SK-MEL-5 (cell line): ENCODE measurements at regions not wholly inside any gene's neighbourhood (a gene's known extent, or its start where the extent isn't known, plus 50 kb on each side); places are given as distances from the start of the nearest gene placed in this dataset.

Experiments used
- DNase-seq: peaks from one replicate; pipeline ENCODE4 v3.0.0-alpha.2; 2016; ENCODE audit warnings: low read depth, low spot score
- in situ Hi-C: cut with HindIII; loops from 2 replicates; pipeline ENCODE4 v1.10.0; 2016; ENCODE audit warnings: low sequenced_read_pairs, high pct_unique_total_duplicates, low pct_unique_long_range_greater_than_20kb

- in situ Hi-C loops, result no loop called here
- DNase-seq, result no peak
Measured at GRCh38 chr20:60064554-60065196, 106.5 kb downstream of the CDH26 start.

- no peak for DNase-seq
- in situ Hi-C loops, result no loop called here
Measured at GRCh38 chr20:60065741-60066437, 107.7 kb downstream of the CDH26 start.

GRCh38 chr20:60066438-60066823 lies 108.2 kb downstream of the CDH26 start:
- no peak for DNase-seq
- in situ Hi-C loops, result no loop called here

- in situ Hi-C loops, result no loop called here
- DNase-seq, result no peak
Measured at GRCh38 chr20:60068509-60068908, 110.3 kb downstream of the CDH26 start.

DNA sequence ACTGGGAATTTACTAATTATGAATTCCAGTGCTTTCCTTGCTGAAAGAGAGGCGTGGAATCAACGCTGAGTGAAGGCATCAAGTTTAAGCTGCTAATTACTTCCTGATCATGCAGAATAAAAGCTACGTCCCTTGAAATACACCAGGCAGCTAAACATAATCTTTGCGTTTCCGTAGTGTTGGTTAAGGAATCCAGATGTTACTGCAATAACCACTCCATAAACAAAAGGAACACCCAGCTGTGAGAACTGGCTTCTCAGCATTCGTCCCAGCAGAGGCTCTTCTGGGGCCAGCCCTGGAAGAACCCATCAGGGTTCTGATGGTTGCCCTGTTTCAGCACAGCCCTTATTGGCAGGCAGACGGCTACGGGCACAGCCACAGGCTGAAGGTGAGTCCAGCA lies 111.4 kb downstream of the CDH26 start:
- in situ Hi-C loops, result no loop called here

GRCh38 chr20:60070791-60071190 lies 112.6 kb downstream of the CDH26 start:
- in situ Hi-C loops, result no loop called here

More for the DNA sequence above, 111.4 kb downstream of the CDH26 start:
- DNase-seq, result no peak

GRCh38 chr20:60071965-60072364 lies 113.7 kb downstream of the CDH26 start:
- in situ Hi-C loops, result no loop called here
- no peak for DNase-seq

More at GRCh38 chr20:60070791-60071190, 112.6 kb downstream of the CDH26 start:
- DNase-seq, result no peak

GRCh38 chr20:60073086-60073485 lies 114.9 kb downstream of the CDH26 start:
- in situ Hi-C loops, result no loop called here
- DNase-seq, result no peak

- in situ Hi-C loops, result no loop called here
- DNase-seq, result no peak
Measured at GRCh38 chr20:60073504-60073903, 115.3 kb downstream of the CDH26 start.

- DNase-seq, result no peak
- in situ Hi-C loops, result no loop called here
Measured at GRCh38 chr20:60074276-60074675, 116.1 kb downstream of the CDH26 start.

- no peak for DNase-seq
- in situ Hi-C loops, result no loop called here
Measured at GRCh38 chr20:60078351-60079250, 120.4 kb downstream of the CDH26 start.

GRCh38 chr20:60080401-60080800 lies 122.2 kb downstream of the CDH26 start:
- no peak for DNase-seq
- in situ Hi-C loops, result no loop called here

GRCh38 chr20:60085551-60086132 lies 127.4 kb downstream of the CDH26 start:
- in situ Hi-C loops, result no loop called here
- no peak for DNase-seq

DNA sequence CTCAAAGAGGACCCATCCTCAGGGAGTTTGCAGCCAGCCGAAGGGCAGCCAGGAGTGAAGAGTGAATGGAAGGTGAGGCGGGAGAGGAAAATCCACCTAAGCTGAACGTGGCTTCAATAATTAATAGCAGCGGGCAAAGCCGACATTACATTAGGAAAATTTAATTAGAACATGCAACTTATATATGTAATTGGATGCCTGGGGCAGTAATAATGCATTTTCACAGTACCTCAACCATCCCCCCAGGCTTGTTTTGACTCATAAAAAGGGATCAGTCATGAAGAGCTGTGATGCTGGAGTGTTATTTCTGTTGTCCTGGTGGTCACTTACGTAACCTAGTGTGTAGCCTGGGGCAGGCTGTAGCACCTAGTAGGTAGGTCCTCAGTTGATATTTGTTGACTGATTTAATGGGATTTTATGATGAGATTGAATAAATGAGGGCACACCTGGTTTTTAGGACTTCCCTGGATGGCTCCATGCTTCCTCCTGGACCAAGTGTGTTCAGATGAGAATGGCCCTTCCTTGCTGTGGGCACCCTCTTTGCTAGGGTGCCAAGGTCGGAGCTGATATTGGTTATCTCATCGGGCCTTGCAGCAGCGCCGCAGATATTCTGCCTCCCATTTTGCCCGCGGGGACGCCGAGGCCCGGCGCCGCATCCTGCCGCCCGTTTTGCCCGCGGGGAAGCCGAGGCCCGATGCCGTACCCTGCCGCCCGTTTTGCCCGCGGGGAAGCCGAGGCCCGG lies 128.8 kb downstream of the CDH26 start:
- in situ Hi-C loops, result no loop called here

DNA sequence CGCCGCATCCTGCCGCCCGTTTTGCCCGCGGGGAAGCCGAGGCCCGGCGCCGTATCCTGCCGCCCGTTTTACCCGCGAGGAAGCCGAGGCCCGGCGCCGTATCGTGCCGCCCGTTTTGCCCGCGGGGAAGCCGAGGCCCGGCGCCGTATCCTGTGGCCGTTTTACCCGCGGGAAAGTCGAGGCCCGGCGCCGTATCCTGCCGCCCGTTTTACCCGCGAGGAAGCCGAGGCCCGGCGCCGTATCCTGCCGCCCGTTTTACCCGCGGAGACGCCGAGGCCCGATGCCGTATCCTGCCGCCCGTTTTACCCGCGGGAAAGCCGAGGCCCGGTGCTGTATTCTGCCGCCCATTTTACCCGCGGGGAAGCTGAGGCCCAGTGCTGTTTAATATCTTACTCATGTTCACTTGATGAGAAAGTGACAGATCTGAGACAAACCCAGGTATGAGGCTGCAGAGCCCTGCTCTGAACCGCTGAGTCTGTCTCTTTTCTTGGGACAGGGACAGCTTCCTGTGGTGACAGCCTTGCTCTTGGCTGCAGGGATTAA lies 129.4 kb downstream of the CDH26 start:
- in situ Hi-C loops, result no loop called here
- no peak for DNase-seq

More for the DNA sequence above, 128.8 kb downstream of the CDH26 start:
- no peak for DNase-seq

GRCh38 chr20:60088236-60088635 lies 130.0 kb downstream of the CDH26 start:
- no peak for DNase-seq
- in situ Hi-C loops, result no loop called here

- in situ Hi-C loops, result no loop called here
Measured at GRCh38 chr20:60090631-60091030, 132.4 kb downstream of the CDH26 start.

More at GRCh38 chr20:60090631-60091030, 132.4 kb downstream of the CDH26 start:
- DNase-seq, result no peak
